A673 (cell line): ENCODE measurements at regions not wholly inside any gene's neighbourhood (a gene's known extent, or its start where the extent isn't known, plus 50 kb on each side); places are given as distances from the start of the nearest gene placed in this dataset.

Source experiments
- EZH2 ChIP-seq: fragments of 200-600 bp; sonication (generic); IDR thresholded peaks from 2 replicates; pipeline ENCODE4 v1.6.1; 2017; ENCODE audit warnings: borderline replicate concordance, low read depth, mild to moderate bottlenecking, mixed read lengths, antibody characterized with exemption, low read length; ENCODE audit not compliant: poor library complexity, severe bottlenecking
- TF ChIP-seq, protein P1 (sequence below): fragments of 300-800, 200-600 bp; sonication (generic); conservative IDR thresholded peaks from 2 replicates; pipeline ENCODE4 v1.5.1; 2017; ENCODE audit warnings: low read depth, mild to moderate bottlenecking, antibody characterized with exemption, low read length, moderate library complexity, mixed read lengths

DNA sequence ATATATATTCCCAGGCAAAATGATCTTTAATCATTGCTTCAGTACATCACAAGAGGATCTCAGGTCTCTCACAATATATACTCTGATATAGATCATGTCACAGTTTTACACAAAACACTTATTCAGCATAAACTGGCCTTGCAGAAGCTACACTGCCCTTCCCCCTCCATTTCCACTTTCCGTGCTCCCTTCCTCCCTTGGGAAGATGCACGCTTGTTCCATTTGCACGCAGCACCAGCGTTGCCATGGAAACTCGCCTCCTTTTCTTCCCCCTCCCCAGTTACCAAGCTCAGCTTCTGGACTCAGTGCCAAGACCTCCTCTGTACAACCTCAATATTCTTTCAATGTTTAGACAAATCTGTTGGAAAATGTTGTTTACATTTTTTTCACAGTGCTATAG lies 154.6 kb downstream of the RFPL4B start:
- TF ChIP-seq, protein P1, sequence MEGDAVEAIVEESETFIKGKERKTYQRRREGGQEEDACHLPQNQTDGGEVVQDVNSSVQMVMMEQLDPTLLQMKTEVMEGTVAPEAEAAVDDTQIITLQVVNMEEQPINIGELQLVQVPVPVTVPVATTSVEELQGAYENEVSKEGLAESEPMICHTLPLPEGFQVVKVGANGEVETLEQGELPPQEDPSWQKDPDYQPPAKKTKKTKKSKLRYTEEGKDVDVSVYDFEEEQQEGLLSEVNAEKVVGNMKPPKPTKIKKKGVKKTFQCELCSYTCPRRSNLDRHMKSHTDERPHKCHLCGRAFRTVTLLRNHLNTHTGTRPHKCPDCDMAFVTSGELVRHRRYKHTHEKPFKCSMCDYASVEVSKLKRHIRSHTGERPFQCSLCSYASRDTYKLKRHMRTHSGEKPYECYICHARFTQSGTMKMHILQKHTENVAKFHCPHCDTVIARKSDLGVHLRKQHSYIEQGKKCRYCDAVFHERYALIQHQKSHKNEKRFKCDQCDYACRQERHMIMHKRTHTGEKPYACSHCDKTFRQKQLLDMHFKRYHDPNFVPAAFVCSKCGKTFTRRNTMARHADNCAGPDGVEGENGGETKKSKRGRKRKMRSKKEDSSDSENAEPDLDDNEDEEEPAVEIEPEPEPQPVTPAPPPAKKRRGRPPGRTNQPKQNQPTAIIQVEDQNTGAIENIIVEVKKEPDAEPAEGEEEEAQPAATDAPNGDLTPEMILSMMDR, result no peak
- no peak for TF ChIP-seq EZH2
